Heart left ventricle (tissue), 13 donors: ENCODE measurements at regions not wholly inside any gene's neighbourhood (a gene's known extent, or its start where the extent isn't known, plus 50 kb on each side); places are given as distances from the start of the nearest gene placed in this dataset.

Source experiments
- POLR2A ChIP-seq, 2 donors: fragments of 450-650 bp; IDR thresholded peaks; one replicate each; pipeline ENCODE4 v1.6.1; 2017; ENCODE audit warnings: antibody characterized with exemption in 2 of 2, mild to moderate bottlenecking in 2 of 2, moderate library complexity in 2 of 2
- TF ChIP-seq, protein P1 (sequence below), 12 donors: fragments of 200-600 bp; sonication (generic) in 4 of 12; IDR thresholded peaks; one replicate each; pipeline versions ENCODE4 v1.5.0 to v1.8.0; 2018 to 2022; ENCODE audit warnings: antibody characterized with exemption in 12 of 12, mild to moderate bottlenecking in 5 of 12
- donor health status: ischemic (EF 13 %, LVEDD 7.1; RV severe dilation, severe dysfunction).
- donor health status: DM: no; HTN: yes; CAD: no.
- donor health status: DM: no; HTN: no; CAD: no.
- donor health status: ischemic (EF 25% LVEDD 6.9; RV normal size, moderate dysfunction).
- donor health status: ischemic (EF 25% LVEDD 5.7; RV mildly dilated, moderate dysfunction).
- donor health status: ischemic (EF 35%, LVEDD 5.7; RV mildly dilated, moderate dysfunction).
- donor health status: nonischemic (EF 11% LVEDD 7.7; RV severe dilation, severe dysfunction).
- donor health status: DM: yes; HTN: yes; CAD: no.
- donor health status: PGD.
- donor health status: ischemic (EF 29% LVEDD 5.4; RV normal size, mild dysfunction).
- donor health status: nonischemic (EF 23%, LVEDD 6.1; RV moderate dilation, normal function).

DNA sequence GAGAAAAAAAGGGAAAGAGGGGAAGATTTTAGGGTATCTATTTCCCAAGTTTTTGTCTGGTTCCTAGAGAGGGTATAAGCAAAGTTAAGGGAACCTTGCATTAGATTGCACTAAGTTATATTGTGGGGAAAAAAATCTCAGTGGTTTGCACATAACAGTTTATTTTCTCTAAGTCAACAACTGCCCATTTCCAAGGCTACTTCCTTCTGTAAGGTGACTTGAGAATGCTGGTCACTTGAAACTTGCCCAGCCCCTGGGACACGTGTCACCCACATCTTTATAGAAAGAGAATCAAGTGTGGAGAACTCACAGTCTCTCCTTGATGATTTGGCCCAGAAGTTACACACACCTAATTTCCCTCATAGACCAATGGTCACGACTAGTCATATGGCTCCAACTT is 488.6 kb upstream of the PODXL start:
- no peak for TF ChIP-seq POLR2A (IDR thresholded peaks at IDR 0.05)
- TF ChIP-seq, protein P1, sequence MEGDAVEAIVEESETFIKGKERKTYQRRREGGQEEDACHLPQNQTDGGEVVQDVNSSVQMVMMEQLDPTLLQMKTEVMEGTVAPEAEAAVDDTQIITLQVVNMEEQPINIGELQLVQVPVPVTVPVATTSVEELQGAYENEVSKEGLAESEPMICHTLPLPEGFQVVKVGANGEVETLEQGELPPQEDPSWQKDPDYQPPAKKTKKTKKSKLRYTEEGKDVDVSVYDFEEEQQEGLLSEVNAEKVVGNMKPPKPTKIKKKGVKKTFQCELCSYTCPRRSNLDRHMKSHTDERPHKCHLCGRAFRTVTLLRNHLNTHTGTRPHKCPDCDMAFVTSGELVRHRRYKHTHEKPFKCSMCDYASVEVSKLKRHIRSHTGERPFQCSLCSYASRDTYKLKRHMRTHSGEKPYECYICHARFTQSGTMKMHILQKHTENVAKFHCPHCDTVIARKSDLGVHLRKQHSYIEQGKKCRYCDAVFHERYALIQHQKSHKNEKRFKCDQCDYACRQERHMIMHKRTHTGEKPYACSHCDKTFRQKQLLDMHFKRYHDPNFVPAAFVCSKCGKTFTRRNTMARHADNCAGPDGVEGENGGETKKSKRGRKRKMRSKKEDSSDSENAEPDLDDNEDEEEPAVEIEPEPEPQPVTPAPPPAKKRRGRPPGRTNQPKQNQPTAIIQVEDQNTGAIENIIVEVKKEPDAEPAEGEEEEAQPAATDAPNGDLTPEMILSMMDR (IDR thresholded peaks at IDR 0.05), result no peak
